ENCODE measurements at regions not wholly inside any gene's neighbourhood (a gene's known extent, or its start where the extent isn't known, plus 50 kb on each side); places are given as distances from the start of the nearest gene placed in this dataset.

- TF ChIP-seq CTCF (IDR thresholded peaks at IDR 0.05), result no peak
- TF ChIP-seq POLR2AphosphoS5 (IDR thresholded peaks at IDR 0.05), result no peak
- no peak for TF ChIP-seq POLR2A (IDR thresholded peaks at IDR 0.05)
Measured at GRCh38 chr4:58451707-58452106, 1341.5 kb upstream of the IGFBP7 start.
